ENCODE measurements at regions not wholly inside any gene's neighbourhood (a gene's known extent, or its start where the extent isn't known, plus 50 kb on each side); places are given as distances from the start of the nearest gene placed in this dataset.

GRCh38 chr7:51620706-51621105, 304.1 kb upstream of the COBL start:
- H3K4me3 ChIP-seq (ENCODE audit: low read depth, low read length) = no peak overlapping the region
- no peak for TF ChIP-seq CTCF (IDR thresholded peaks at IDR 0.05; ENCODE audit: borderline replicate concordance, insufficient read depth, low read depth, low read length)

- no peak overlapping the region for H3K4me3 ChIP-seq (ENCODE audit: low read depth, low read length)
These were observed 303.3 kb upstream of the COBL start for GRCh38 chr7:51619880-51620279.

GRCh38 chr7:51617686-51618085, 301.1 kb upstream of the COBL start:
- no peak overlapping the region for H3K4me3 ChIP-seq (ENCODE audit: low read depth, low read length)
- TF ChIP-seq CTCF (IDR thresholded peaks at IDR 0.05; ENCODE audit: borderline replicate concordance, insufficient read depth, low read depth, low read length) = no peak

More at GRCh38 chr7:51619880-51620279, 303.3 kb upstream of the COBL start:
- TF ChIP-seq CTCF (IDR thresholded peaks at IDR 0.05; ENCODE audit: borderline replicate concordance, insufficient read depth, low read depth, low read length) = no peak

GRCh38 chr7:51613911-51614357, 297.3 kb upstream of the COBL start:
- no peak overlapping the region for H3K4me3 ChIP-seq (ENCODE audit: low read depth, low read length)
- no peak for TF ChIP-seq CTCF (IDR thresholded peaks at IDR 0.05; ENCODE audit: borderline replicate concordance, insufficient read depth, low read depth, low read length)

GRCh38 chr7:51611937-51612336, 295.3 kb upstream of the COBL start:
- no peak for TF ChIP-seq CTCF (IDR thresholded peaks at IDR 0.05; ENCODE audit: borderline replicate concordance, insufficient read depth, low read depth, low read length)
- no peak overlapping the region for H3K4me3 ChIP-seq (ENCODE audit: low read depth, low read length)

- no peak for TF ChIP-seq CTCF (IDR thresholded peaks at IDR 0.05; ENCODE audit: borderline replicate concordance, insufficient read depth, low read depth, low read length)
- no peak overlapping the region for H3K4me3 ChIP-seq (ENCODE audit: low read depth, low read length)
These were observed 290.8 kb upstream of the COBL start for GRCh38 chr7:51607447-51607846.

GRCh38 chr7:51606601-51607154, 290.1 kb upstream of the COBL start:
- H3K4me3 ChIP-seq (ENCODE audit: low read depth, low read length) = no peak overlapping the region
- no peak for TF ChIP-seq CTCF (IDR thresholded peaks at IDR 0.05; ENCODE audit: borderline replicate concordance, insufficient read depth, low read depth, low read length)
